ENCODE measurements at regions not wholly inside any gene's neighbourhood (a gene's known extent, or its start where the extent isn't known, plus 50 kb on each side); places are given as distances from the start of the nearest gene placed in this dataset.
A peak's percentile ranks its signal among the peaks of the same experiment; 100 is the strongest.

DNA sequence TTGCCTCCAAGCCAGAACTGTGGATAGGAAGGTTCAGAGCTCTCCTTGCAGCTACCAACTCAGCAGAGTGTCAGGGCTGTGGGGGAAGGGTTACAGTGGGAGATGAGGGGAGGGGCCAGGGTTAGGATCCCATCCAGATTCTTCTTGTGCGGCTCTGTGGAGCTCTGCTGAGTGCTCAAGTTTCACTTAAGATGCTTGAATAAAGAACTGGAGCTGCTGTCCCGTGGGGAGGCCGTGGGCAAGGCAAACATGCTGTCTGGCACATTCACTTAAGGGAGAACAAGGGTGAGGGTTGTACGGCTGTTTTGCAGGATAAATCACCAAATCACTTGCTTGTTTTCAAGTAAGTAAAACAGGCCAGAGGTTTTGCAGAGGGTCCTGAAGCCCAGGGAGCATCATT lies 197.1 kb downstream of the FAM76B start:
- Histone ChIP-seq H3K36me3 (ENCODE audit: control insufficient read depth, insufficient read depth, low read length) (no peaks in the 10 kb centered on the region), H3K9me3 (ENCODE audit: control insufficient read depth, insufficient read depth, low read depth, low read length) (no peaks in the 10 kb centered on the region), H3K4me2 (ENCODE audit: extremely low read depth, insufficient read depth, low read length) (no peak overlapping the region), H3K79me2 (ENCODE audit: control insufficient read depth, insufficient read depth, low read length) (no peaks in the 10 kb centered on the region), H3K27ac (ENCODE audit: insufficient read depth, low read length) (no peak overlapping the region), H4K20me1 (ENCODE audit: control insufficient read depth, extremely low read depth, insufficient read depth, low read length) (no peaks in the 10 kb centered on the region), H2AFZ (ENCODE audit: low read length) (no peak overlapping the region), H3K4me3 (replicated peaks in 1 of 4; ENCODE audit: control extremely low read depth in 1 of 4, insufficient read depth in 1 of 4, low read depth in 3 of 4, low read length in 4 of 4) (no peak overlapping the region), H3K27me3 (ENCODE audit: control insufficient read depth, insufficient read depth, low read length) (no peaks in the 10 kb centered on the region), H3K9ac (ENCODE audit: insufficient read depth, low read length) (no peak overlapping the region), H3K4me1 (ENCODE audit: control insufficient read depth, extremely low read depth, insufficient read depth, low read length) (no peaks in the 10 kb centered on the region)
- peak; percentile 54 to 79 for DNase-seq (ENCODE audit: low read depth in 2 of 2)
- TF ChIP-seq EZH2 (IDR thresholded peaks at IDR 0.05; ENCODE audit: low read length, missing control alignments), result no peak
- TF ChIP-seq, protein P1, sequence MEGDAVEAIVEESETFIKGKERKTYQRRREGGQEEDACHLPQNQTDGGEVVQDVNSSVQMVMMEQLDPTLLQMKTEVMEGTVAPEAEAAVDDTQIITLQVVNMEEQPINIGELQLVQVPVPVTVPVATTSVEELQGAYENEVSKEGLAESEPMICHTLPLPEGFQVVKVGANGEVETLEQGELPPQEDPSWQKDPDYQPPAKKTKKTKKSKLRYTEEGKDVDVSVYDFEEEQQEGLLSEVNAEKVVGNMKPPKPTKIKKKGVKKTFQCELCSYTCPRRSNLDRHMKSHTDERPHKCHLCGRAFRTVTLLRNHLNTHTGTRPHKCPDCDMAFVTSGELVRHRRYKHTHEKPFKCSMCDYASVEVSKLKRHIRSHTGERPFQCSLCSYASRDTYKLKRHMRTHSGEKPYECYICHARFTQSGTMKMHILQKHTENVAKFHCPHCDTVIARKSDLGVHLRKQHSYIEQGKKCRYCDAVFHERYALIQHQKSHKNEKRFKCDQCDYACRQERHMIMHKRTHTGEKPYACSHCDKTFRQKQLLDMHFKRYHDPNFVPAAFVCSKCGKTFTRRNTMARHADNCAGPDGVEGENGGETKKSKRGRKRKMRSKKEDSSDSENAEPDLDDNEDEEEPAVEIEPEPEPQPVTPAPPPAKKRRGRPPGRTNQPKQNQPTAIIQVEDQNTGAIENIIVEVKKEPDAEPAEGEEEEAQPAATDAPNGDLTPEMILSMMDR (conservative IDR thresholded peaks at IDR 0.05 in 1 of 2, IDR thresholded peaks at IDR 0.05 in 1 of 2; ENCODE audit: low read depth in 1 of 2, low read length in 2 of 2), result no peak

DNA sequence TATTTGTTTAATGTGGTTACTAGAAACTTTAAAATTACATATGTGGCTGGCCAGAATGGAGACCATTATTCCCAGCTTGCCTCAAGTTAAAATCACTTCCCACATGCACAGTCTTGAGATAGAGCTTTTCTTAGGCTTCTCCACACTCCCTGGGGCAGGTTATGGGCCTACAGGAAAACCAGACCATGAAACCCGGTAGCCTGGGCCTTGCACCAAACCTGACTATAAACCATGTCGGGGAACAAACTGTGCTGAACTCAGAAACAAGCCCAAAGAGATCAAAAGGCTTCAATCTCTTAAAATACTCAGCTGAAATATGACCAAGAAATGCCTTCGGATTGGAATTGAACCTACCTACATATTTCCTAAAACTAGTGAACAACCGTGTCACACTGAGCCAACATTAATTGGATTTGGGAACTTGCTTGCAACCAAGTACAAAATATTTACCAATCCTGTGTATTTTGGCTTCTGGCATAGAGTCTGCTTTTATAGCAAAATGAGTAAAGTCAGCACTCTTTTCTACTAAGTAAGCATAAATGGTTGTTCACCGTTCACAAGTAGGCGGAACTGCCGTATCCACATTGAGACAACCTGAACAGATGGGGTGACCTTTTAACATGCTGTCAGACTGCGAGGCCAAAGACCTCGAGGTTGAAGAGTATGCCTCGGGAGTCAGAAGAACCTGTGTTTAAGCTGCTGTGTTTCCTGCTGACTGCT lies 199.5 kb downstream of the FAM76B start:
- no peak for TF ChIP-seq EZH2 (IDR thresholded peaks at IDR 0.05; ENCODE audit: low read length, missing control alignments)
- TF ChIP-seq, protein P1 (conservative IDR thresholded peaks at IDR 0.05 in 1 of 2, IDR thresholded peaks at IDR 0.05 in 1 of 2; ENCODE audit: low read depth in 1 of 2, low read length in 2 of 2), result no peak
- Histone ChIP-seq H3K9me3 (ENCODE audit: control insufficient read depth, insufficient read depth, low read depth, low read length) (no peaks in the 10 kb centered on the region), H3K4me2 (ENCODE audit: extremely low read depth, insufficient read depth, low read length) (no peak overlapping the region), H3K9ac (ENCODE audit: insufficient read depth, low read length) (no peak overlapping the region), H3K27me3 (ENCODE audit: control insufficient read depth, insufficient read depth, low read length) (no peaks in the 10 kb centered on the region), H3K4me3 (replicated peaks in 1 of 4; ENCODE audit: control extremely low read depth in 1 of 4, insufficient read depth in 1 of 4, low read depth in 3 of 4, low read length in 4 of 4) (no peak overlapping the region), H3K4me1 (ENCODE audit: control insufficient read depth, extremely low read depth, insufficient read depth, low read length) (peaks cover under 1% of the 10 kb centered on the region), H3K36me3 (ENCODE audit: control insufficient read depth, insufficient read depth, low read length) (no peaks in the 10 kb centered on the region), H3K79me2 (ENCODE audit: control insufficient read depth, insufficient read depth, low read length) (no peaks in the 10 kb centered on the region), H4K20me1 (ENCODE audit: control insufficient read depth, extremely low read depth, insufficient read depth, low read length) (no peaks in the 10 kb centered on the region), H3K27ac (ENCODE audit: insufficient read depth, low read length) (no peak overlapping the region), H2AFZ (ENCODE audit: low read length) (no peak overlapping the region)
- no peak for DNase-seq (ENCODE audit: low read depth in 2 of 2)

DNA sequence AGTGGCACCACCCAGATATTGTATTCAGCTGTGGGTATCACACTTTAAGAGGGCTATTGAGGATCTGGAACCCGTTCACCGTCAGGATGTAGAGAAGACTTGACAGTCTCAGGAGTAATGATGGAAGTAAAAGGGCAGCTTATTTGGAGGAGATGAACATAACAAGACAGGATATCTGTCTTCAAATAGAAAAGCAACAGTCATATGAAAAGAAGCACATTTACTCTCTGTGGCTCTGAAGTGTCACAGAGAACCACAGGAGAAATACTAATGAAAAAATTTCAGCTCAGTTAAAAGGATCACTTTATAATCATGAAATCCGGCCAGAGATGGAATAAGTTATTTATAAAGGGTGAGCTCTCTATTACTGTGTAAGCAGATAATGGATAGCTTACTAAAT lies 200.8 kb downstream of the FAM76B start:
- Histone ChIP-seq H3K9ac (ENCODE audit: insufficient read depth, low read length) (no peak overlapping the region), H3K4me2 (ENCODE audit: extremely low read depth, insufficient read depth, low read length) (no peak overlapping the region), H3K79me2 (ENCODE audit: control insufficient read depth, insufficient read depth, low read length) (no peaks in the 10 kb centered on the region), H3K27ac (ENCODE audit: insufficient read depth, low read length) (no peak overlapping the region), H4K20me1 (ENCODE audit: control insufficient read depth, extremely low read depth, insufficient read depth, low read length) (no peaks in the 10 kb centered on the region), H3K9me3 (ENCODE audit: control insufficient read depth, insufficient read depth, low read depth, low read length) (no peaks in the 10 kb centered on the region), H3K4me1 (ENCODE audit: control insufficient read depth, extremely low read depth, insufficient read depth, low read length) (peaks cover 2% of the 10 kb centered on the region), H2AFZ (ENCODE audit: low read length) (no peak overlapping the region), H3K36me3 (ENCODE audit: control insufficient read depth, insufficient read depth, low read length) (no peaks in the 10 kb centered on the region), H3K27me3 (ENCODE audit: control insufficient read depth, insufficient read depth, low read length) (no peaks in the 10 kb centered on the region), H3K4me3 (replicated peaks in 1 of 4; ENCODE audit: control extremely low read depth in 1 of 4, insufficient read depth in 1 of 4, low read depth in 3 of 4, low read length in 4 of 4) (no peak overlapping the region)
- TF ChIP-seq, protein P1 (conservative IDR thresholded peaks at IDR 0.05 in 1 of 2, IDR thresholded peaks at IDR 0.05 in 1 of 2; ENCODE audit: low read depth in 1 of 2, low read length in 2 of 2), result no peak
- TF ChIP-seq EZH2 (IDR thresholded peaks at IDR 0.05; ENCODE audit: low read length, missing control alignments), result no peak
- DNase-seq (ENCODE audit: low read depth in 2 of 2), result no peak
